ENCODE measurements at regions not wholly inside any gene's neighbourhood (a gene's known extent, or its start where the extent isn't known, plus 50 kb on each side); places are given as distances from the start of the nearest gene placed in this dataset.

DNA sequence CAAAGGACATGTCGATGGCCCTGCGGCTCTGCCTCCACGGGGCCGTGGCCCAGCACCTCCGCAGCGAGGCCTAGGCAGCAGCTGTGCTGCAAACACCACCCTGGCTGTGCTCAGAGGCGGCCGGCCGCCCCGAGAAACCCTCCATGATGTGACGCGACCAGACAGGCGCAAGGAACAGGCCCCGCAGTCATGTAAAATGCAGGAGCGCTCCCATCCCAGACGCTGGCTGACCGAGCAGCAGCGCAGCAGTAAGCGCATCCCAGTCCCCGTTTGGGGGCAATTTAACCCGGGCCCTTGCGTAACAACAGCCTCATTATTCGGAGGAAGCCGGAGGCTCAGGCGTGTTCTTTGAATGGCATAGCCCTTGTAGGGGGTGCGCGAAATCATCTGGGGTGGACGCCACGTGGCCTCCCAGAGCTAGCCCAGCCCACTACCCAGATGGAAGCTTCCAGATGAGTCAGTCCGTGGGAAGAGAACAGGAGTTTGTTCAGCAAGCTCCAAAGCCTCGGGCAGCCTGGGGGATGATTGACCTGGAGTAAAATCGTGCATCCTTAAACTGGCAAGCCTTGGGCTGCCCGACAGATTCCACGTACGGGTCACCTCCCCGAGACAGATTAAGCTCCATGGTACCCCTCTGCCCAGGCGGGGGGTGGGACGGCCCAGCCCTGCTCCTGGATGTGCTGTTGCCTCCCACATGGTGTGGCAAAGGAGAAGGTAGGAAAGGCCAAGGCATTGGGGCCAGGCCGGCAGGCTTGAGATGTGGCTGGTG, 124.0 kb downstream of the HMX1 start:
- Histone ChIP-seq H3K36me3 (no peaks in the 10 kb centered on the region), H3K4me3 (no peak overlapping the region), H3K27ac (no peak overlapping the region), H3K9me3 (no peaks in the 10 kb centered on the region), H3K27me3 (no peaks in the 10 kb centered on the region), H3K4me1 (no peaks in the 10 kb centered on the region)
- DNase-seq (peak in 2 of 3 donors; percentile 13 to 36), ATAC-seq (peak in 1 of 4 donors; percentile 16)
- no peak for TF ChIP-seq POLR2A (IDR thresholded peaks at IDR 0.05)
- TF ChIP-seq, protein P1, sequence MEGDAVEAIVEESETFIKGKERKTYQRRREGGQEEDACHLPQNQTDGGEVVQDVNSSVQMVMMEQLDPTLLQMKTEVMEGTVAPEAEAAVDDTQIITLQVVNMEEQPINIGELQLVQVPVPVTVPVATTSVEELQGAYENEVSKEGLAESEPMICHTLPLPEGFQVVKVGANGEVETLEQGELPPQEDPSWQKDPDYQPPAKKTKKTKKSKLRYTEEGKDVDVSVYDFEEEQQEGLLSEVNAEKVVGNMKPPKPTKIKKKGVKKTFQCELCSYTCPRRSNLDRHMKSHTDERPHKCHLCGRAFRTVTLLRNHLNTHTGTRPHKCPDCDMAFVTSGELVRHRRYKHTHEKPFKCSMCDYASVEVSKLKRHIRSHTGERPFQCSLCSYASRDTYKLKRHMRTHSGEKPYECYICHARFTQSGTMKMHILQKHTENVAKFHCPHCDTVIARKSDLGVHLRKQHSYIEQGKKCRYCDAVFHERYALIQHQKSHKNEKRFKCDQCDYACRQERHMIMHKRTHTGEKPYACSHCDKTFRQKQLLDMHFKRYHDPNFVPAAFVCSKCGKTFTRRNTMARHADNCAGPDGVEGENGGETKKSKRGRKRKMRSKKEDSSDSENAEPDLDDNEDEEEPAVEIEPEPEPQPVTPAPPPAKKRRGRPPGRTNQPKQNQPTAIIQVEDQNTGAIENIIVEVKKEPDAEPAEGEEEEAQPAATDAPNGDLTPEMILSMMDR (IDR thresholded peaks at IDR 0.05), result no peak
- intact Hi-C loops (cut with DNase I), result no loop called here
- WGBS (ENCODE audit: insufficient coverage, low coverage, low lambda C conversion rate, missing lambda C conversion rate), result 53% methylated on average over 5 of the region's 39 CpGs

DNA sequence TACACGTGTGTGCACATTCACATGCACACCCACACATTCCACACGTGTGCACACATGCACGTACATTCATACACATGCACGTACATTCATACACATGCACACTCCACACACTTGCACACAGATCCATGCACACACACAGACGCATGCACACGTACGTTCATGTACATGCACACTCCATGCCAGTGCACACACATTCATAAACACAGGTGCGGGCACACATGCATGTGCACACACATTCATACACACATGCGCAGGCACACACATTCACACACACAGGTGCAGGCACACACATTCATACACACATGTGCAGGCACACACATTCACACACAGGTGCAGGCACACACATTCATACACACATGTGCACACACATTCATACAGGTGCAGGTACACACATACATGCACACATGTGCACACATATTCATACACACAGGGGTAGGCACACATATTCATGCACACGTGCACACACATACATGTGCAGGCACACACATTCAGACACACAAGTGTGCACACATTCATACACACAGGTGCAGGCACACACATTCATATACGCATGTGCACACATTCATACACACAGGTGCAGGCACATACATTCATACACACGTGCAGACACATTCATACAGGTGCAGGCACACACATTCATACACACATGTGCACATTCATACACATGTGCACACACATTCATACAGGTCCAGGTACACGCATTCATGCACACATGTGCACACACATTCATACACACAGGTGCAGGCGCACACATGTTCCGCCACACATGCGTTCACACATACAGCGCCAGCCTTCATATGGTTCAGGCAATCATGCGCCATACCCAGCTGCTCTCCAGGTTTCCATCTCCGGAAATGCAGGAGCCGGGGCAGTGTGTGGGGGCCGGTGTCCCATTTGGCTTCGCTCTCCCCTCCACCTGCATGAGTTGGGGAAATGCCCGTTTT, 124.8 kb downstream of the HMX1 start:
- intact Hi-C loops (cut with DNase I), result no loop called here
- H3K27ac ChIP-seq, result no peak overlapping the region
- H3K9me3 ChIP-seq, result no peaks in the 10 kb centered on the region
- peak; percentile 0 to 41 (median 13) for DNase-seq
- WGBS (ENCODE audit: insufficient coverage, low coverage, low lambda C conversion rate, missing lambda C conversion rate), result 86% methylated on average over 20 of the region's 23 CpGs
- no peak for ATAC-seq
- no peaks in the 10 kb centered on the region for H3K27me3 ChIP-seq
- no peak overlapping the region for H3K4me3 ChIP-seq
- TF ChIP-seq POLR2A (IDR thresholded peaks at IDR 0.05), result no peak
- TF ChIP-seq, protein P1 (IDR thresholded peaks at IDR 0.05), result no peak
- no peaks in the 10 kb centered on the region for H3K36me3 ChIP-seq
- H3K4me1 ChIP-seq, result no peaks in the 10 kb centered on the region

DNA sequence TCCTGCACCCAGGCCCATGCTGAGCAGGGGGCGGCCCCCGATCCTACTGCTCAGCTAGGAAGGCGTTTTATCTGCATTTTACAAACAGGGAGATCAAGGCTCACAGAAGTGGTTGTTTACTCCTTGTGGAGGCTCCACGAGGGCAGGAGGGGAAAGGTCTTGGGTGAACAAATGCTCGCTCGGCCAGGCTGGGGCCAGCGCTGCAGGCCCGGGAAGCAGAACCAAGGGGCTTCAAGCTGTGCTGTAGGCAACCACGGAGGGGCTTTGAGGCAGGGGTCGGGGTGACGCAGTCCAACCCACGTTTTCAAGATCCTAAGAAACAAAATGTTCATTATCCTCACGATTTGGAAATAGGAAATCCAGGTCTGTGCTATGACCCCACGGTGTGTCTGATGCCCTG, 125.8 kb downstream of the HMX1 start:
- Histone ChIP-seq H3K27me3 (no peaks in the 10 kb centered on the region), H3K9me3 (no peaks in the 10 kb centered on the region), H3K4me3 (no peak overlapping the region), H3K4me1 (no peaks in the 10 kb centered on the region), H3K36me3 (no peaks in the 10 kb centered on the region), H3K27ac (no peak overlapping the region)
- TF ChIP-seq, protein P1 (IDR thresholded peaks at IDR 0.05), result no peak
- no peak for TF ChIP-seq POLR2A (IDR thresholded peaks at IDR 0.05)
- WGBS (ENCODE audit: insufficient coverage, low coverage, low lambda C conversion rate, missing lambda C conversion rate), result 37% methylated on average over 14 of the region's 14 CpGs
- intact Hi-C loops (cut with DNase I), result no loop called here
- ATAC-seq (no peak), DNase-seq (peak in 2 of 3 donors; percentile 7 to 31)

DNA sequence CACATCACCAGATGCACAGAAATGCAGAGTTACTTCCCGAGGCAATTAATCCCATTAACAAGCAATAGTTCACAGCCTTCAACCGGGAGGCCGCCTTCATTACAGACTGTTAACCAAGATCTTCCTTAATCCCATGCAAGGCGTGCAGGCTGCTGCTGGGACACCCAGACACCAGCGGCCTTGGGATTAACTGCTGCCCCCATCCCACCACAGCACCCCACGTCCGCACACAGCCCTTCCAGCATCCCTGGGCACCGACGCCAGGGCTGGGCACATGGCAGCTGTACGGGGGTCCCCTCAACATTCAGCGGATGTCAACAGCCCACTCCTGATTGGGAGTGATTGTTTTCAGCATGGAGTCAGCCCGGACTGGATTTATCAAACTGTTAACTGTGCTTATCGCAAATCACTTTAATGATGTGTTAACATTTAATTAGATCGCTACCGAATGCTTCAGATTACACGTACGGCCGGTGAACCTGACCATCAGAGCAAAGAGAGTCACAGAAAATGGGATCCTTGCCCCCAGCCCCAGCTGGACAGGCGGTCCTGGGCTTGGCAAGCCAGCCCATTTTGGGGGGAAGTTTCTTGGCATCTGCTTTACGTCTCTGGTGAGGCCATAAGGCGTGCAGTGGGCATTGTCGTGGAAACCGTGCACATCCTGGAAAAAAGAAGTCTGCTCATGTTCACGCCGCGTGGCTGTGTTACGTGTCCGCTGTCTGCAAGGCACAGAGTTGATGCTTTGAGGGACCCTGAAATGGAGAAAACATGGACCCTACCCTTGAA, 126.4 kb downstream of the HMX1 start:
- no peaks in the 10 kb centered on the region for H3K27me3 ChIP-seq
- no peaks in the 10 kb centered on the region for H3K9me3 ChIP-seq
- H3K27ac ChIP-seq, result no peak overlapping the region
- DNase-seq (peak; percentile 5 to 42 (median 28)), ATAC-seq (no peak)
- H3K36me3 ChIP-seq, result no peaks in the 10 kb centered on the region
- H3K4me3 ChIP-seq, result no peak overlapping the region
- 65% methylated on average over 15 of the region's 28 CpGs for WGBS (ENCODE audit: insufficient coverage, low coverage, low lambda C conversion rate, missing lambda C conversion rate)
- intact Hi-C loops (cut with DNase I), result no loop called here
- no peak for TF ChIP-seq POLR2A (IDR thresholded peaks at IDR 0.05)
- TF ChIP-seq, protein P1 (IDR thresholded peaks at IDR 0.05), result no peak
- H3K4me1 ChIP-seq, result no peaks in the 10 kb centered on the region

Data from right lobe of liver (tissue), 6 donors.